ENCODE measurements at regions not wholly inside any gene's neighbourhood (a gene's known extent, or its start where the extent isn't known, plus 50 kb on each side); places are given as distances from the start of the nearest gene placed in this dataset.

DNA sequence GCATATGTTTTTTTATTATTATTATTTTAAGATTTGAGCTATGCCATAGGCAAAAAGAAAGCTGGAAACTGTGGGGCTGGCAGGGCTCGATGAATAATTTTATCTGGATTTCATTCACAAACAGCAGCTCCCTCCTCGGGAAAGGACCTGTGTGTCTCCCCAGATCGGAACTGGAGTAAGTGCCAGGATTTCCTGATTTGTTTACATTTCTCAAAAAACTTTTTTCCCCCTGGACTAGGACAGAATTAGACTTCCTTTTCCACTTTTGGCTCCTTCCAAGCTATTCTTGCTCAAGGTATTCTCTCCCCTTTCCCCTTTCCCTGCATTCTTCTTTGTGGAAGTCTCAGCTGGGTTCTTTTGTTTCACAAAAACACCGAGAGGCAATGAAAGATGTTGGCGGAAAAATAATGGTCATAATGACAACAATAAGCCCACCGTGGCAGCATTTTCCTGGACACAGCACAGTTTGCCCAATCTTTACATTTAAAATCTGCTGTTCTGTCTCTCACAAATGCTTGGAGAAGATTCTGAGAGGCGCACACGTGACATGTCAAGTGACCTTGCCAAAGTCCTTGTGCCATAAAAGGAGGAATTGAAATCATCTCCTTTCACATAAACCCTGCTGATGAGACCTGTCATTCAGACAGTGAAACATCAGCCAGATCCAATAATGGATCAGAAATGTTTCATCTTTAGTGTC is 85.8 kb upstream of the PREP start:
- peak; percentile 41 for DNase-seq

DNA sequence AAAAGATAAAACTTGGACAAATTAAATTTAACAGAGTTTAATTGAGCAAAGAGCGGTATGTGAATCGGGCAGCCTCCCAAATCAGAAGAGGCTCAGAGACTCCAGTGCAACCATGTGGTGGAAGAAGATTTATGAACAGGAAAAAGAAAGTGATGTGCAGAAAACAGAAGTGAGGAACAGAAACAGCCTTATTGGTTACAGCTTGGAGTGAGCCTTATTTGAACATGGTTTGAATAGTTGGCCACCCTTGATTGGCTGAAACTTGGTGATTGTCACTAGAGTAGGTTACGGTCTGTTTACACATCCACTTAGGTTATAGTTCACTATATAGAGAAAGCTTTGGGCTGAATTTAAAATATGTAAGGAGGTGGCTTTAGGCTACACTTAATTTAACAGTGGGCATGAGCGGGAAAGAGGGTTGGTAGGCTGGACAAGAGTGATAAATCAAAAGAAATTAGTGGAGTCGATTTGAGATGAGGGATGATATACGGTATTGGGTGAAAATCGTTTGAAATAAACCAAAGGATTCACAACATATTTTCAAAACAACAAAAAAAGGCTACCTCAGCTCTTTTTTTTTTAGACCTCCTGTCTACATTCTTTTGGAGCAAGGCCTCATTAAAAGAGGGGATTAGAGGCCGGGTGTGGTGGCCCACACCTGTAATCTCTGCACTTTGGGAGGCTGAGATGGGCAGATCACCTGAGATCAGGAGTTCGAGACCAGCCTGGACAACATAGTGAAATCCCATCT is 84.3 kb upstream of the PREP start:
- no peak for DNase-seq

DNA sequence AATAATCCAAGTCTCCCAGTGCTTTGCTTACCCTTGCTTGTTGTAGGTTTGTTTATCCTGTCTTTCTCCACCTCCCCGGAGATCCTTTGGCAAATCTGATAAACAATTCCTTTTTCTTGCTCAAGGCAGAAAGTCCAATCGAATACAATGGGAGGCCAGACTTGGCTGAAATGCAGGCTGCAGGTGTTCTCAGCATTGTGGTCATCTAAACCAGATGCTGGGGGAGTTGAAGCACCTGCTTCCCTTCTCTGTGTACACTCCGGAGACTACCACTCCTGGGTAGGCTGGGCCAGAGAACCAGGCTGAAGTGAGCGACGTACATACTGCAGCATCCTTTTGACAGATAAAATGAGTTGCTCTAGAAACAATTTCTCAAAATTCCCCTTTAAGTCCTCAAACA is 82.6 kb upstream of the PREP start:
- DNase-seq, result no peak

DNA sequence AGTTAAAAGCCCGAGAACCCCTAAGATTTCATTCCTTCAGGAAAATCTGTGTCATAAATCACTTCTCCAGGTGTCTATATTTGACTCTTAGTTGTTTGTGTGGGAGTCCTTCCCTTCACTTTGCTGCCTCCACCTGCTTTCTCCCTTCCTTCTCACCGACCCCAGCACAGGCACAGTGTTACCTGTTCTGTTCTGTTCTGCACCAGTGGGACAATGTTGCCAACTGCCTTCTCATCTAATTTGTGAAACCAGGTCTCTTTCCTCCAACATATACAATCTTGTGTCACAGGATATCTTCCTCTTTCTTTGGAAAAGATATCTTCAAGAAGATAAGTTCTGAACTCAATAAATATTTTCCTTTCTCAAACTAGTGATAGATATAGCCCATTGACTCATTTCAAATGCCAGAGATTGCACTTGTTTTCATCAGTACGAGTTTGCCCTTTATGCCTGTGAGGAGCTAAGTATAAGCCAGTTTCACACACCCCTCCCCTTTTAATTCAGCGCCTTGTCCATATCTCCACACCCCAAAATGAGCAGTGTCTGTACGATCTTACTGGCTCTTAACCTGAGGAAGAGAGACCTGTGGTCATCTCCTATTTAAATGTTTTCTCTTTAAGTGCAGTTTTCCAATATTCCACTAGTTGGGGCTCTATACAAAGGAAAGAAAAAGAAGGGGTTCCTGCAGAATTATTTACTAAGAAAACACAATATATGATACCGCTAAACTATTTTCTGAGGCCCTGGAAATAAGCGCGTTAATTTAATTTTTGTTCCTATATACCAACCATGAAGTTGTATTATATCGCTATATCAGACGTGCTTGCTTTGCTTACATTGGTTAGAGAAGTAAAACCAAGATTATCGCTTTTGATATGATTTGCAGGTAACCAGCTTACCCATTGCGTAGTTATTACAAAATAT is 81.6 kb upstream of the PREP start:
- peak; percentile 25 for DNase-seq

DNA sequence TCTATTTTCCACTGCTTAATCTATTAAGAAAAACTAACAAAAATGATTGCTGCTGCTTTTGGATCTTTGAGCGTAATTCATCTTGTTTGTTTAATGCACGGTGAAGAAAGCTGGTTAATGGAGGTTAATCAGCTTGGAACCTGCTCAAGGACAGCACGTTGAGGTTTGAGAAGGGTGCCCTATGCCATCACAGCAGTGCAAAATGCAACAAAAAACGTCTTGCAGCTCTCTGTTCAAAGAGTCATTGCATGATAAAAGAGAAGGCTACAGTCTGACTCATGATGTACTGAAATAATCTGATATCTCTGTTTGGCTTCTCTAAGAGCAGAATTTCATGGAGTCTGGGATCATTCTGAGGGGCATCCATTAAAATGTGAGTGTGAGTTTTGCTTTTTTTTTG is 80.6 kb upstream of the PREP start:
- no peak for DNase-seq

DNA sequence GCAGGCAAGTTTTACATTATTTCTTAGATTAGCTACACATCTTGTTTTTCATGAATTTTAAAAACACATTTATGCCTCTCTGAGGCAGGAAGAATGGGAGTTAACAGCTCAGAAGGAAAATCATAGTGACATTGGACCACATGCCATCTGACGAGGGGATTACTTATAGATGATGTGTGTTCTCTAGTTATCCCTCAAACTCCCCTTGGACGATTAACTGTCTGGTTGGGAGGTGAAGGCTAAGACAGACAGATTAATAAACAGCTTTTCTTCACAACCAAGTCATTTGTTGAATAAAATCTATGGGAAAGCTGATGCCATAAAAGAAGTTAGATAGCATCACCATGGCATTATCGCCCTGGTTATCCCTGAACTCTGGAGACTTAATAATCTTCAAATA is 80.0 kb upstream of the PREP start:
- DNase-seq, result no peak

DNA sequence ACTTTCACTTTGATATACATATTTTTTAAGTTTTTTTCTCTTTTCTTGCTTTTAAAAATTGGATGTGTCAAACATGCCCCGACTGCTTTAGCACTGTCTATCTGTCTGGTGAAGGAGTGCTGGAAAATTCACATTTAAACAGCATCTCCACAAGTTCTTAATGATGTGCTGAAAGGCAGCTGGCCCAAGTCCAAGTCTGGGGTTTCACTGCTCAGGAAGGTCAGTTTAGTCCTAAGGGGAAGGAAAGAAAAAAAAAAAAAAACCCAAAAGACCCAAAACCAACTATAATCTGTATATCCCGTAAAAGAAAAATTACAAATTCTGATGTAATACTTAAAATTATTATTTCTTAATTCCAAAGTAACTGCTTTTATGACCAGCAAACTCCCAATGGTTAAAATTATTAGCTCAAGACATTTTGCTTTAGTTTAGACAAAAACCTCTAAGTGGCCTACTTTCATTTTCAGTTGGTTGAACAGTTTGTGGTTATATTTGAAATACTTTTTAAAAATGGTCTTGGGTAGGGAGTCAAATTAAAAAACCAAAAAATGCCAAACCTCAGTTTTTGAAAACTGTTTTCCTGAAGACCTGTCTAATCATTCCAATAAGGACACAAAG is 79.5 kb upstream of the PREP start:
- DNase-seq, result peak; percentile 11

DNA sequence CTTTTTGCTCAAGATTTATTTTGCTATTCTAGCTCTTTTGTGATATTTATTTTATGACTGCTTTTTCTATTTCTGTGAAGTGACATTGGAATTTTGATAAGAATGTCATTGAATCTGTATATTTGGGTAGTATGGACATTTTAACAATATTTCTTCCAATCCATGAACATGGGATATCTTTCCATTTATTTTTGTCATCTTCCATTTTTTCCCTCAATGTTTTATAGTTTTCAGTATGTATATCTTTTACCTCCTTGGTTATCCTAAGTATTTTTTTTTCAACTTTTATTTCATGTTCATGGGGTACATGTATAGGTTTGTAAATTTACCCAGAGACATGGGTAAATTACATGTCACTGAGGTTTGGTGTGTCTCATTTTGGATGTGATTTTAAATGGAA is 74.1 kb upstream of the PREP start:
- no peak for DNase-seq

DNA sequence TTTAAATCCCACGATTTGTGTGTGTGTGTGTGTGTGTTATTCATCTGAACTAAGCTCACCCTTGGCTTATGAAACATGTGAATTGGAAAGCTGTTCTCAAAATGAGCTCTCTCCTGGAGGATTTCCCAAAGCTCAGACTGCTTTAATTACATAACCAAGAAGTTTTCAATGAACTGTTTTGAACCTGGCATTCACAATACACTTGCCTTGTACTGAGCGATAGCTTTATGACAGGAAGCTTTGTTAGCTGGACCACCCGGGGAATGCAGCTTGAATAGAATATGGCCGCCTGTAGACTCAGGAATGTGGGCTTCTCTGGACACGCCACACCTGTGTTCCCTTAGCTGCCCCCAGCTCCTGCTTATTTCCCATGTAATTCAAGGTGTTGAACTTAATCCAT is 71.4 kb upstream of the PREP start:
- peak; percentile 79 for DNase-seq

DNA sequence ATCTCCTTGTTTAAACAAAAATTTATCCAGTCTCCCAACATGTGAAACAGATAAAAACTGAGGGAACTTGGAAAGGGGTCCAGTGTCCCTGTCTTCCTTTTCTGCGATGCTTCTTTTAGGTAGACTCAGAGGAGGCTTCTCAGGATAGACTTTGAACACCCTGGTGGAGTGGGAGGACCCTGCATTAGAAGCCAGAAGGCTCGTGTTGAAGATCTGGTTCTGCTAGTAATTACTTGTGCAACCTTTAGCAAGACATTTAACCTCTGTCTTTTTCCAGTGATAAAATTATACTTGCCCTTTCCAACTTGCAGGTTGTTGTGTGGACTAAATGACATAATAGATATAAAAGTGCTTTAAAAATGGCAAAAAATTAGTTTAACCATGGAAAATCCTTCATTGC is 67.1 kb upstream of the PREP start:
- no peak for DNase-seq

DNA sequence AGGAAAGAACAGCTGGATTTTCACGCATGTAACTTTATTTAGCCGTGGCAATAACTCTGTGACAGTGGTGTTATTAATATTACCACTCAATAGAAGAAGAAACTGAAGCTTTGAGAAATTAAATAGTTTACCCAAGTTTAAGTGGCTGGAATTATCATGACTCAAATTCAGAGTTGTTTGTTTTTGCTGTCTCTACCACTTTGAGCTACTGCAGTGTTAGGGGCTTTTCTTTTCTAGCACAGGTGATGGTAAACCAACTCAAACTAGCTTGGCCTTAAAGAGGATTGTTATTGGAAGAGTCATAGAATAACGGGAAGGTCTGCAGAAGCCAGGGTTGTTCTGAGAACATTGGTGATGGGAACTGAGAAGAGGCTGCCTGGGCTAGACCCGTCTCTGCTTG is 66.0 kb upstream of the PREP start:
- DNase-seq, result no peak

DNA sequence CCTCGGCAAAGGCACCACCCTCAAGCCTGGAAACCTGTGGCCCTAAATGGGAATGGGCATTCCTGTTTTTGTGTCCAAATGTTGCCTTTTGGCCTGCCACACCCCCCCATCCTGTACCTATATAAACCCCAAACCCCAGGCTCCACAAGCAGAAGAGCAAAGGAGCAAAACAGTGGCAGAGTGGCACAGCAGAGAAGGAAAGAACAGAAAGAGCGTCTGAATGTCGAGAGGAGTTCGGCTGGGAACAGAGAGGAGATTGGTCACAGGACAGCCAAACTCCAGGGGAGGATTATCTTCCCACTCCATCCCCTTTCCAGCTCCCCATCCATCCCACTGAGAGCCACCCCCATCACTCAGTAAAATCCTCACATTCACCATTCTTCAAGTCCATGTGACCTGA is 58.0 kb upstream of the PREP start:
- DNase-seq, result no peak

DNA sequence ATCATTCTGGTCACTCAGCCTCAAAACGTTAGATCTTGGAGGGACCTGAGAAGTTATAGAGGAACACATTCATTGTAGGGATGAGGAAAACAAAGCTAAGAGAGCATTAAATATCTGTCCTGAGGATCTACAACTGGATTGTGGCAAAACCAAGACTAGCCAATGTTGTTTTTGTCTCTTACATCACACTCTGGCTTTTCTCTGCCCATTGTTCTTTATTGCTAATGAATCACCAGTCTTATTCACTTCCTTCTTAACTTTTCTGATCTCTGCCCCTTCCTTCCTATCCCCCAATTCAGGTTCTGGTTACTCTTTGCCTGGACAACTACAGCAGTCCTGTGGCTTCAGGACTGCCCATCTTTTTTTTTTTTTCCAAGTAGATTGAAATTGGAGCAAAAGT is 57.0 kb upstream of the PREP start:
- DNase-seq, result no peak

DNA sequence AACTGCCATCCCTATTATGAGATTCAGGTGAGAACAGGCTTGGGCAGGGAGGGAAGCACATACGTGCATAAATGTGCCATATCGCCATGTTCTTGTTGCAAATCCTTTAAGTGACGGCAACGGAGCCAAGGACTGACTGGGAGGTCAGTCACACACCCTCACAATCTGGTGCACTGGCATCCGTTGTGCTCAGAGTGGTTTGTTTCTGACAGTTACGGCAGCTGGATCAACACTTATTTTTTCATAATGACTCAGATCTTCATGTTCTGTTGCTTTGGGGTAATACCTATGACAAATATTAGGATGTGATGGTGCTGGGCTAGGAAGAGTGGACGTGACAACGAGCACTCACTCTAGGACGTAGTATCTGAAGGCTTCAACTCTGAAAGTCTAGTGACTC is 56.2 kb upstream of the PREP start:
- no peak for DNase-seq

DNA sequence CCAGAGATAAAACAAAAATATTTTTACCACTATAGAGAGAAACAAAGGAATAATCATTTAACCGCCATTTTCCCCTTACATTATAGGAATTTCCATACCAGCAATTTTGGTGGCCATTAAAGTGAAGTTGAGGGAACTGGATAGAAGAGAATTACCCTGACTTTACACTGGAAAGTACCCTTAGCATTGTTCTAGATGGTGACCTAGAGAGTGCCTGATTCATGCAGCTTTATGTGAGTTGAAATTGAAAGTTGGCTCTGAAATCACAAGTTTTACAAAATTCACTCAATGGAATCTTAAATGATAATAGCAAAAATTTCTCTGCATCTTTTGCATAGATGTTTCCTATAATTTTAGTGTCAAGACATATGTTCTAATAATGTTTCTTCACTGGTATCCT is 55.7 kb upstream of the PREP start:
- no peak for DNase-seq

DNA sequence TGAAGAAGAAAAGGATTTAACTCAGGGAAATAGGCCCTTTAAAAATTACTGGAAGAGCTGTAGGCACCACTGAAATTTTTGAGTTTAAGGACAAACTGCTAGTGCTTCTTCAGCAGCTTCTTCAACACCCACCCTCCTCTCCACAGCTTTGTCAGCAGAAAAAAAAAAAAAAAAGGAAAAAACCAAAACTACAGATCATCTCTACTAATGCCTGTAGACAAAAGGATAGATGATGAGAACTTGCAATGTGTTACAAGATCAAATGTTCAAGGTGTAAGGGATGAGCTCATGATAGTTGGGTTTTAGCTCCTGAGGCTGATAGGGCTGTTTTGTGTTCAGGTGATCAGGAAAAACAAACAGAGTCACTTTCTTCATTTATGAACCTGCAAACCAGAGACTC is 55.2 kb upstream of the PREP start:
- DNase-seq, result no peak

DNA sequence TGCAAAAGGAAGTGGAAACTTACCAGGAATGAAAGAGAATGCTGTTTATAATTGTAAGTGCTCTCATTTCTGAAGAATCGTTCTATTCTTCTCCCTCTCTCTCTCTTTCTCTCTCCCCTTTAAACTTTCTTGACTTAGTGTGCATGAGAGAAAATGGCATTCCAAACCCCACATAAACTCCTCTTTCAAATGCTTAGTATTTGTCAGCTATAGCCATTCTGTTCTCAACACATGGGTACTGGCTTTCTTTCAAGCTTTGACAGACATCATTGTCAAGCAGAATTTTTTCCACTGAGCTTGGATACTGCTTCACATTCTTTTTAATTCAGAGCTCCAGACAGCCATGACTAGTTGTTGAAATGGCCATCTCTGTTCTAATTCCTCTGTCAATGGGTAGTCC is 51.1 kb upstream of the PREP start:
- peak; percentile 45 for DNase-seq

DNA sequence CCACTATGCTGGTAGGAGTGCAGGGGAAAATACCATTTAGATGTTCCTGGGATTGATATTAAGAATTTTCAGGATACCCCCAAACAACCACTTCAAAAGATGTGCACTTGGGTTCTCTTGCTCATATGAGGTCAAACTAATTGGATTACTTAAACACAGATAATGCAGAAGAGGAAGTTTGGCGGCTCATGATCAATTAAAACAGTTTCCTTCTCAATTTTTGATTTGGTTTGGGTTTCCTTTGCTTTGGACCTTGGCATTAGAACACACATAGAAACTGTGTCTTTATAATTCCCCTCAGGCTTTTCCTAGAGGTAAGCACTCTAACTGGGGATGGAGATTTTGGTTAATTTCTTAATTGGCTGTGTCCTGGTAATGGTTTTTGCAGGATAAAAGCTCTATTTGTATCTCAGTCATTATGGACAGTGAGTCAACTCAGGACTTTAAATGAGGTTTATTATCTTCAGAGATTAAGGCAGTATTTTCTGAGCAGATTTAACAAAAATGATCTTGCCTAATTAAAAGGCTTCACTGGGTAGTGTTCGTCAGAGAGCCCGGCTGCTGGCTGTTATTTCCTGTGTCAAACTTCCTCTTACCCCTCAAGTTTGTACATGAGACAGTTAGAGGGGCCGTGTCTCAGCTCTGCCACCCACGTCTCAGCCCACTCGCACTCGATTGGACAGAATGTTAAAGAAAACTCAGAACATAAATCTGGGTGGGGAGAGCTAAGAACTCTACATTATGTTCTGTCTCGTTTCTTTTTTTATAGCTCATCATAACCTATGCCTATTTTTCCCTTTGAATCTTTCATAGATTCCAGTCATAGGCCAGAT is 50.3 kb upstream of the PREP start:
- no peak for DNase-seq
